A673 (cell line): ENCODE measurements at regions not wholly inside any gene's neighbourhood (a gene's known extent, or its start where the extent isn't known, plus 50 kb on each side); places are given as distances from the start of the nearest gene placed in this dataset.

Experiments used
- BruUV-seq: library from RNA; stranded (reverse); fragments of 400-500 nt; replicated peaks from 2 replicates; lab custom pipeline; 2021; lab: Mats Ljungman, UMichigan
- CTCF ChIA-PET: fragments of 300-600 bp; sonication (Branson Sonifier 250); formaldehyde crosslinking; loops from one replicate; lab custom pipeline; 2022; ENCODE audit warnings: antibody characterized with exemption; lab: Charles Lee
- POLR2A ChIA-PET: fragments of 300-600 bp; sonication (Branson Sonifier 250); formaldehyde crosslinking; loops from one replicate; lab custom pipeline; 2022; ENCODE audit warnings: antibody characterized with exemption; ENCODE audit not compliant: low non-redundant PET; lab: Charles Lee
- DNase-seq: peaks from one replicate; pipeline ENCODE4 v3.0.0-alpha.2; 2015; ENCODE audit warnings: low spot score
- H3K27ac ChIP-seq: fragments of 200-600 bp; sonication (generic); 2 replicates; pipeline ENCODE4 v1.5.1; 2016; ENCODE audit warnings: mixed run types, low read depth, mild to moderate bottlenecking, mixed read lengths, antibody characterized with exemption, low read length; ENCODE audit not compliant: poor library complexity, severe bottlenecking
- H3K27me3 ChIP-seq: fragments of 200-600 bp; sonication (generic); replicated peaks from 2 replicates; pipeline ENCODE4 v1.6.1; 2017; ENCODE audit warnings: mixed run types, low read depth, mild to moderate bottlenecking, mixed read lengths, antibody characterized with exemption, low read length; ENCODE audit not compliant: insufficient read depth, poor library complexity
- H3K36me3 ChIP-seq: fragments of 200-600 bp; sonication (generic); 2 replicates; pipeline ENCODE4 v1.6.1; 2016; ENCODE audit warnings: mixed run types, mild to moderate bottlenecking, mixed read lengths, antibody characterized with exemption, low read length; ENCODE audit not compliant: insufficient read depth, poor library complexity, severe bottlenecking
- H3K4me1 ChIP-seq: fragments of 200-600 bp; sonication (generic); 2 replicates; pipeline ENCODE4 v1.6.1; 2017; ENCODE audit warnings: mixed run types, mild to moderate bottlenecking, mixed read lengths, antibody characterized with exemption, low read length; ENCODE audit not compliant: insufficient read depth, poor library complexity, severe bottlenecking
- H3K4me3 ChIP-seq: fragments of 200-600 bp; sonication (generic); 2 replicates; pipeline ENCODE4 v1.5.1; 2016; ENCODE audit warnings: low read depth, mixed run types, mild to moderate bottlenecking, mixed read lengths, low read length; ENCODE audit not compliant: poor library complexity, severe bottlenecking
- H3K9me3 ChIP-seq: fragments of 200-600 bp; sonication (generic); 2 replicates; pipeline ENCODE4 v1.6.1; 2016; ENCODE audit warnings: mixed run types, low read depth, mild to moderate bottlenecking, mixed read lengths, antibody characterized with exemption, low read length; ENCODE audit not compliant: poor library complexity, severe bottlenecking
- CTCF ChIP-seq: fragments of 300-800, 200-600 bp; sonication (generic); conservative IDR thresholded peaks from 2 replicates; pipeline ENCODE4 v1.5.1; 2017; ENCODE audit warnings: low read depth, mild to moderate bottlenecking, antibody characterized with exemption, low read length, moderate library complexity, mixed read lengths
- EZH2 ChIP-seq: fragments of 200-600 bp; sonication (generic); IDR thresholded peaks from 2 replicates; pipeline ENCODE4 v1.6.1; 2017; ENCODE audit warnings: borderline replicate concordance, low read depth, mild to moderate bottlenecking, mixed read lengths, antibody characterized with exemption, low read length; ENCODE audit not compliant: poor library complexity, severe bottlenecking
- intact Hi-C: fragments of 100-400 bp; cut with micrococcal nuclease; formaldehyde crosslinking; loops from one replicate; pipeline ENCODE4 v1.10.0; 2022; ENCODE audit not compliant: unreplicated experiment

- H3K4me3 ChIP-seq: no peak overlapping the region
- CTCF ChIA-PET: no interaction called here
- no peaks in the 10 kb centered on the region for H3K36me3 ChIP-seq
- TF ChIP-seq EZH2 (no peak), CTCF (no peak)
- H3K4me1 ChIP-seq: peaks cover 5% of the 10 kb centered on the region
- intact Hi-C loops: no loop called here
- BruUV-seq: no TSS peak
- H3K27ac ChIP-seq: no peak overlapping the region
- H3K9me3 ChIP-seq: no peaks in the 10 kb centered on the region
- POLR2A ChIA-PET: no interaction called here
- H3K27me3 ChIP-seq: peaks cover 17% of the 10 kb centered on the region
- DNase-seq: no peak
These were observed 434.3 kb downstream of the RAB38 start for GRCh38 chr11:87740968-87741367.

- ChIA-PET POLR2A (no interaction called here), CTCF (no interaction called here)
- no peak for TF ChIP-seq CTCF
- TF ChIP-seq EZH2: no peak
- DNase-seq: no peak
- intact Hi-C loops: no loop called here
- Histone ChIP-seq H3K27ac (no peak overlapping the region), H3K4me1 (peaks cover 5% of the 10 kb centered on the region), H3K9me3 (no peaks in the 10 kb centered on the region), H3K36me3 (no peaks in the 10 kb centered on the region), H3K4me3 (no peak overlapping the region), H3K27me3 (peaks cover 15% of the 10 kb centered on the region)
- BruUV-seq: no TSS peak
These were observed 434.8 kb downstream of the RAB38 start for GRCh38 chr11:87740451-87740850.

GRCh38 chr11:87739766-87740165 is 435.5 kb downstream of the RAB38 start:
- TF ChIP-seq CTCF (no peak), EZH2 (no peak)
- Histone ChIP-seq H3K4me3 (no peak overlapping the region), H3K4me1 (peaks cover 5% of the 10 kb centered on the region), H3K27me3 (peaks cover 19% of the 10 kb centered on the region), H3K9me3 (no peaks in the 10 kb centered on the region), H3K27ac (no peak overlapping the region), H3K36me3 (no peaks in the 10 kb centered on the region)
- intact Hi-C loops: no loop called here
- no TSS peak for BruUV-seq
- DNase-seq: no peak
- CTCF ChIA-PET: no interaction called here
- POLR2A ChIA-PET: no interaction called here

- CTCF ChIA-PET: no interaction called here
- no peak for DNase-seq
- Histone ChIP-seq H3K36me3 (no peaks in the 10 kb centered on the region), H3K4me1 (peaks cover 5% of the 10 kb centered on the region), H3K27ac (no peak overlapping the region), H3K9me3 (no peaks in the 10 kb centered on the region), H3K27me3 (peaks cover 19% of the 10 kb centered on the region), H3K4me3 (no peak overlapping the region)
- TF ChIP-seq EZH2 (no peak), CTCF (no peak)
- POLR2A ChIA-PET: no interaction called here
- intact Hi-C loops: no loop called here
- no TSS peak for BruUV-seq
These were observed 436.0 kb downstream of the RAB38 start for GRCh38 chr11:87739261-87739660.
